Esophagus (tissue), 2 donors: ENCODE measurements at regions not wholly inside any gene's neighbourhood (a gene's known extent, or its start where the extent isn't known, plus 50 kb on each side); places are given as distances from the start of the nearest gene placed in this dataset.

Experiments
- H3K27ac ChIP-seq, 2 donors: one replicate each; pipeline ENCODE4 v1.5.1; 2013; ENCODE audit warnings: low read depth in 2 of 2, mild to moderate bottlenecking in 2 of 2, inconsistent platforms in 1 of 2, low read length in 1 of 2, moderate library complexity in 1 of 2
- H3K27me3 ChIP-seq, 2 donors: one replicate each; pipeline ENCODE4 v1.6.1; 2013; ENCODE audit warnings: low read length in 2 of 2, control low read depth in 1 of 2, mild to moderate bottlenecking in 1 of 2; ENCODE audit not compliant: insufficient read depth in 2 of 2, control insufficient read depth in 1 of 2
- H3K36me3 ChIP-seq, 2 donors: one replicate each; pipeline ENCODE4 v1.6.1; 2013; ENCODE audit warnings: low read length in 1 of 2; ENCODE audit not compliant: control insufficient read depth in 2 of 2, insufficient read depth in 2 of 2
- H3K4me1 ChIP-seq, 2 donors: one replicate each; pipeline ENCODE4 v1.6.1; 2013; ENCODE audit warnings: low read length in 1 of 2; ENCODE audit not compliant: control insufficient read depth in 2 of 2, insufficient read depth in 2 of 2
- H3K4me3 ChIP-seq, 2 donors: one replicate each; pipeline ENCODE4 v1.5.1; 2013; ENCODE audit warnings: low read length in 2 of 2, mild to moderate bottlenecking in 2 of 2, low read depth in 1 of 2, moderate library complexity in 1 of 2
- H3K9me3 ChIP-seq, 2 donors: one replicate each; pipeline ENCODE4 v1.6.1; 2013; ENCODE audit warnings: mild to moderate bottlenecking in 2 of 2, low read depth in 1 of 2, low read length in 1 of 2, moderate library complexity in 1 of 2; ENCODE audit not compliant: control insufficient read depth in 2 of 2, insufficient read depth in 1 of 2
- WGBS, 2 donors: extraction: QIAGEN DNeasy Blood & Tissue Kit; methylation state at CpG; one replicate each; pipeline ENCODE4 v1.1.7; 2013; 5-methylcytosine and 5-hydroxymethylcytosine counted together
- donor health status: healthy with polysubstance abuse.
- donor health status: Bipolar disorder and iron deficiency.

GRCh38 chr10:83926606-83927005 is 212.7 kb upstream of the GHITM start:
- 71 to 72% methylated on average over 2 of the region's 2 CpGs for WGBS, 2 donors
- Histone ChIP-seq H3K4me3 (no peak overlapping the region), H3K4me1 (no peaks in the 10 kb centered on the region), H3K36me3 (no peaks in the 10 kb centered on the region), H3K27ac (no peak overlapping the region), H3K27me3 (no peaks in the 10 kb centered on the region), H3K9me3 (no peaks in the 10 kb centered on the region)

- WGBS, 2 donors, result 67 to 78% methylated on average over 2 of the region's 2 CpGs
- H3K36me3 ChIP-seq, result no peaks in the 10 kb centered on the region
Measured at GRCh38 chr10:83927166-83927565, 212.1 kb upstream of the GHITM start.

GRCh38 chr10:83929399-83929798 is 209.9 kb upstream of the GHITM start:
- no peak overlapping the region for H3K27ac ChIP-seq
- 59 to 60% methylated on average over 3 of the region's 3 CpGs for WGBS, 2 donors
- no peaks in the 10 kb centered on the region for H3K4me1 ChIP-seq
- H3K27me3 ChIP-seq, result no peaks in the 10 kb centered on the region
- no peaks in the 10 kb centered on the region for H3K9me3 ChIP-seq
- no peaks in the 10 kb centered on the region for H3K36me3 ChIP-seq
- no peak overlapping the region for H3K4me3 ChIP-seq

More at GRCh38 chr10:83927166-83927565, 212.1 kb upstream of the GHITM start:
- Histone ChIP-seq H3K27ac (no peak overlapping the region), H3K27me3 (no peaks in the 10 kb centered on the region), H3K4me1 (no peaks in the 10 kb centered on the region), H3K9me3 (no peaks in the 10 kb centered on the region), H3K4me3 (no peak overlapping the region)

DNA sequence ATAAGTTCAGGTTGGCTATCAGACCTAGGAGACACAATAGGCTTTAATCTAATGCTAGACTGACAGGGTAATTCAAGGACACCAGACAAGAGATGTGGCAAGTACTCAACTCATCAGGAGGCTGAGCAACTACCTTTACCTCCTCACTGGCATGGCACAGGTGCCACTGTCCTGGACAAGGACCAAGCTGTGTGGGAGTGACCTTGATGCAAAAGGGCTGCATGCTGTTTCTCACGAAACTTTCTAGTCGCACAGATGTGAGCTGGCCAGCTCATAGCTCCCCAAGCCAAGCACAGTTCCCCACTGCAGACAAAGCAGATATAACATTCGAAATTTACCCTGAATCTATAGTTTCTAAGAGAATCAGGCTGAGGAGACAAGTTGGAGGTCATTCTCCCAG is 207.6 kb upstream of the GHITM start:
- Histone ChIP-seq H3K27ac (no peak overlapping the region), H3K9me3 (no peaks in the 10 kb centered on the region), H3K36me3 (no peaks in the 10 kb centered on the region), H3K27me3 (no peaks in the 10 kb centered on the region), H3K4me1 (no peaks in the 10 kb centered on the region), H3K4me3 (no peak overlapping the region)
- 71 to 73% methylated on average over 3 of the region's 3 CpGs for WGBS, 2 donors

DNA sequence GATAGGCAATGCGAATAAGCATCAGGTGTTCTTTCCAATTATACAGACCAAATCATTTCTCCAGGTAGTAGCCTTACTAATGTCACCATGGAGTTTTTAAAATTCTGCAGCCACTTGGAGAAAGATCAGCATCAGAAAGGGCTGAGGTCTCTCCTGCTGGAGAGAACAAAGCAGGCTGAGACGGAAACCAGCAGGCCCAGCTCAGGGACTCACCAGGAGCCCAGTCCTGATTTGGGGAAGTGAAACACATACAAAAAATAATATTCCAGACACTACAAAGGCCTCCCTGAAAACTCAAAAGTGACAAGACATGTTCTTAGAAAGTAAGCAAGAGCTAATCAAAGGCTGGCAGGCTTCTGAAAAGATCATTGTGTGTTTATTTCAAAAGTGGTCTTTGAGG is 207.1 kb upstream of the GHITM start:
- Histone ChIP-seq H3K4me3 (no peak overlapping the region), H3K27ac (no peak overlapping the region), H3K36me3 (no peaks in the 10 kb centered on the region), H3K9me3 (no peaks in the 10 kb centered on the region), H3K4me1 (no peaks in the 10 kb centered on the region), H3K27me3 (no peaks in the 10 kb centered on the region)
- 87 to 92% methylated on average over 2 of the region's 2 CpGs for WGBS, 2 donors

- H3K4me3 ChIP-seq, result no peak overlapping the region
- no peak overlapping the region for H3K27ac ChIP-seq
- H3K4me1 ChIP-seq, result no peaks in the 10 kb centered on the region
- H3K9me3 ChIP-seq, result no peaks in the 10 kb centered on the region
- H3K27me3 ChIP-seq, result no peaks in the 10 kb centered on the region
- 64 to 70% methylated on average over 3 of the region's 3 CpGs for WGBS, 2 donors
- no peaks in the 10 kb centered on the region for H3K36me3 ChIP-seq
Measured at GRCh38 chr10:83934062-83934461, 205.2 kb upstream of the GHITM start.

DNA sequence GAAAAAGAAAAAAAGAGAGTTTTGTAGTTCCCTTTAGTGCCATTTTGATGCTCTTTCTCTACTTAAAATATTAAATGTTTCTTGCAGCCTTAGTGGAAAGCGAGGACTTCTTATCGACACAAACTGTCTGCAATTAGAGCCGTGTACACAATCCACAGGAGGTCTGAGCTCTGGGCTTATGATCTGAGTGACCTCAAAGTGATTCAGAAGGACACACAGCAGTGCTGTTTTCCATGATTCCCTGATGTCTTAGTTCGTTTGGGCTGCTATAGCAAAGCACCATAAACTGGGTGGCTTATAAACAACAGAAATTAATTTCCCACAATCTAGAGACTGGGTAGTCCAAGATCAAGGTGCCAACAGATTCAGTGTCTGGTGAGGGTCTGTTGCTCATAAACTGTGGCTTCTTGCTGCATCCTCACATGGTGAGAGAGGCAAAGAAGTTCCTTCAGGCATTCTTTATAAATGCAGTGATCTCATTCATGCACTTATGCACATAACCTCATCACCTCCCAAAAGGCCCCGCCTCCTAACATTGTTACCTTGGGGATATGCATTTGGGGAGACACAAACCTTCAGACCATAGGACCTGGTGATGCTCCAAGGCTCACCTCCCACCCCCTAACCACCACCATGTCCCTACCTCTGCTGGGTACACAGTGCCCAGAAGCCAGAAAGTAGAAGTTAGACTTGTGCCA is 204.5 kb upstream of the GHITM start:
- H3K27me3 ChIP-seq, result no peaks in the 10 kb centered on the region
- H3K36me3 ChIP-seq, result no peaks in the 10 kb centered on the region
- no peak overlapping the region for H3K27ac ChIP-seq
- no peaks in the 10 kb centered on the region for H3K4me1 ChIP-seq
- no peak overlapping the region for H3K4me3 ChIP-seq
- WGBS, 2 donors, result 66 to 71% methylated on average over 5 of the region's 5 CpGs
- no peaks in the 10 kb centered on the region for H3K9me3 ChIP-seq

- Histone ChIP-seq H3K9me3 (no peaks in the 10 kb centered on the region), H3K36me3 (no peaks in the 10 kb centered on the region), H3K4me1 (no peaks in the 10 kb centered on the region), H3K27me3 (no peaks in the 10 kb centered on the region), H3K4me3 (no peak overlapping the region), H3K27ac (no peak overlapping the region)
- 84 to 85% methylated on average over 3 of the region's 3 CpGs for WGBS, 2 donors
Measured at GRCh38 chr10:83935339-83935736, 204.0 kb upstream of the GHITM start.

- 94 to 98% methylated on average over 5 of the region's 5 CpGs for WGBS, 2 donors
- H3K36me3 ChIP-seq, result no peaks in the 10 kb centered on the region
- H3K4me1 ChIP-seq, result no peaks in the 10 kb centered on the region
- no peaks in the 10 kb centered on the region for H3K27me3 ChIP-seq
- no peak overlapping the region for H3K4me3 ChIP-seq
- no peaks in the 10 kb centered on the region for H3K9me3 ChIP-seq
- no peak overlapping the region for H3K27ac ChIP-seq
Measured at GRCh38 chr10:83935911-83936310, 203.4 kb upstream of the GHITM start.

- no peaks in the 10 kb centered on the region for H3K4me1 ChIP-seq
- 48% methylated on average over 3 of the region's 3 CpGs for WGBS, 2 donors
- H3K36me3 ChIP-seq, result no peaks in the 10 kb centered on the region
- no peaks in the 10 kb centered on the region for H3K9me3 ChIP-seq
- no peak overlapping the region for H3K4me3 ChIP-seq
- no peaks in the 10 kb centered on the region for H3K27me3 ChIP-seq
- no peak overlapping the region for H3K27ac ChIP-seq
Measured at GRCh38 chr10:83937161-83937560, 202.1 kb upstream of the GHITM start.
